ENCODE measurements at regions not wholly inside any gene's neighbourhood (a gene's known extent, or its start where the extent isn't known, plus 50 kb on each side); places are given as distances from the start of the nearest gene placed in this dataset.

- Histone ChIP-seq H3K27ac (no peak overlapping the region), H3K4me3 (ENCODE audit: low read depth, low read length) (no peak overlapping the region), H3K27me3 (replicated peaks) (no peaks in the 10 kb centered on the region), H3K36me3 (replicated peaks) (no peaks in the 10 kb centered on the region)
- in situ Hi-C loops (cut with HindIII; ENCODE audit: low pct_ligation_motif_present, low sequenced_read_pairs): no loop called here
- TF ChIP-seq CTCF (IDR thresholded peaks at IDR 0.05; ENCODE audit: low read depth, low read length, missing control alignments): no peak
- DNase-seq: no peak
Measured at GRCh38 chr3:56854856-56855611, 53.3 kb upstream of the ARHGEF3 start.

- Histone ChIP-seq H3K27me3 (replicated peaks) (no peaks in the 10 kb centered on the region), H3K36me3 (replicated peaks) (no peaks in the 10 kb centered on the region), H3K27ac (peak overlapping the region; percentile 60), H3K4me3 (ENCODE audit: low read depth, low read length) (no peak overlapping the region)
- in situ Hi-C loops (cut with HindIII; ENCODE audit: low pct_ligation_motif_present, low sequenced_read_pairs): no loop called here
- TF ChIP-seq CTCF (IDR thresholded peaks at IDR 0.05; ENCODE audit: low read depth, low read length, missing control alignments): no peak
- DNase-seq: peak; percentile 78
Measured at GRCh38 chr3:56851966-56852884, 50.5 kb upstream of the ARHGEF3 start.
